ENCODE measurements at regions not wholly inside any gene's neighbourhood (a gene's known extent, or its start where the extent isn't known, plus 50 kb on each side); places are given as distances from the start of the nearest gene placed in this dataset.

- Histone ChIP-seq H3K27ac (ENCODE audit: low read length, poor library complexity, severe bottlenecking) (no peak overlapping the region), H3K9me3 (ENCODE audit: control insufficient read depth, low read length) (no peaks in the 10 kb centered on the region), H2BK120ac (ENCODE audit: low read depth, low read length) (no peak overlapping the region), H4K8ac (ENCODE audit: low read length) (no peak overlapping the region), H4K91ac (ENCODE audit: low read length) (no peak overlapping the region), H3K4ac (ENCODE audit: low read depth in 1 of 2, low read length in 2 of 2) (no peak overlapping the region), H3K4me2 (ENCODE audit: low read length, poor library complexity, severe bottlenecking) (no peak overlapping the region), H3K4me1 (ENCODE audit: control insufficient read depth, insufficient read depth, low read depth, low read length) (no peaks in the 10 kb centered on the region), H2BK5ac (ENCODE audit: low read depth, low read length, poor library complexity, severe bottlenecking) (no peak overlapping the region), H2BK12ac (ENCODE audit: low read length in 2 of 2) (no peak overlapping the region), H3K4me3 (ENCODE audit: insufficient read depth in 1 of 2, low read depth in 1 of 2, low read length in 2 of 2) (no peak overlapping the region), H3K9ac (ENCODE audit: low read length) (no peak overlapping the region), H2BK15ac (ENCODE audit: low read depth, poor library complexity, severe bottlenecking) (no peak overlapping the region), H3K79me1 (replicated peaks; ENCODE audit: low read length, poor library complexity, severe bottlenecking) (no peaks in the 10 kb centered on the region), H2AFZ (ENCODE audit: low read depth, low read length) (no peak overlapping the region), H2AK5ac (ENCODE audit: low read length, severe bottlenecking) (no peak overlapping the region), H3K23ac (ENCODE audit: low read length in 2 of 2) (no peak overlapping the region), H3K27me3 (ENCODE audit: control insufficient read depth in 1 of 2, insufficient read depth in 1 of 2, low read length in 2 of 2) (no peaks in the 10 kb centered on the region), H3K36me3 (ENCODE audit: control insufficient read depth in 1 of 2, insufficient read depth in 2 of 2, low read depth in 1 of 2, low read length in 2 of 2) (no peaks in the 10 kb centered on the region), H3K18ac (ENCODE audit: low read depth in 1 of 2, low read length in 2 of 2) (no peak overlapping the region), H3K14ac (ENCODE audit: low read length in 2 of 2) (no peak overlapping the region)
- DNase-seq, result no peak
These were observed 1373.4 kb upstream of the C9orf72 start for GRCh38 chr9:28946648-28947047.

- Histone ChIP-seq H3K27ac (ENCODE audit: low read length, poor library complexity, severe bottlenecking) (no peak overlapping the region), H3K4me1 (ENCODE audit: control insufficient read depth, insufficient read depth, low read depth, low read length) (peaks cover 1% of the 10 kb centered on the region), H3K23ac (ENCODE audit: low read length in 2 of 2) (no peak overlapping the region), H4K91ac (ENCODE audit: low read length) (no peak overlapping the region), H2BK120ac (ENCODE audit: low read depth, low read length) (no peak overlapping the region), H2BK5ac (ENCODE audit: low read depth, low read length, poor library complexity, severe bottlenecking) (no peak overlapping the region), H3K14ac (ENCODE audit: low read length in 2 of 2) (no peak overlapping the region), H3K79me1 (replicated peaks; ENCODE audit: low read length, poor library complexity, severe bottlenecking) (peaks cover 2% of the 10 kb centered on the region), H2BK12ac (ENCODE audit: low read length in 2 of 2) (no peak overlapping the region), H3K9ac (ENCODE audit: low read length) (no peak overlapping the region), H3K4me2 (ENCODE audit: low read length, poor library complexity, severe bottlenecking) (no peak overlapping the region), H4K8ac (ENCODE audit: low read length) (no peak overlapping the region), H2AK5ac (ENCODE audit: low read length, severe bottlenecking) (no peak overlapping the region), H2BK15ac (ENCODE audit: low read depth, poor library complexity, severe bottlenecking) (no peak overlapping the region), H2AFZ (ENCODE audit: low read depth, low read length) (no peak overlapping the region), H3K36me3 (ENCODE audit: control insufficient read depth in 1 of 2, insufficient read depth in 2 of 2, low read depth in 1 of 2, low read length in 2 of 2) (no peaks in the 10 kb centered on the region), H3K9me3 (ENCODE audit: control insufficient read depth, low read length) (no peaks in the 10 kb centered on the region), H3K4ac (ENCODE audit: low read depth in 1 of 2, low read length in 2 of 2) (no peak overlapping the region), H3K18ac (ENCODE audit: low read depth in 1 of 2, low read length in 2 of 2) (no peak overlapping the region), H3K4me3 (ENCODE audit: insufficient read depth in 1 of 2, low read depth in 1 of 2, low read length in 2 of 2) (no peak overlapping the region), H3K27me3 (ENCODE audit: control insufficient read depth in 1 of 2, insufficient read depth in 1 of 2, low read length in 2 of 2) (no peaks in the 10 kb centered on the region)
- peak; percentile 9 for DNase-seq
- 90% methylated on average over 4 of the region's 4 CpGs for WGBS
These were observed 1378.7 kb upstream of the C9orf72 start for GRCh38 chr9:28951945-28952344.

GRCh38 chr9:28956116-28956880 is 1383.0 kb upstream of the C9orf72 start:
- no peak overlapping the region for H2AK5ac ChIP-seq (ENCODE audit: low read length, severe bottlenecking)
- H4K8ac ChIP-seq (ENCODE audit: low read length), result no peak overlapping the region
- H4K91ac ChIP-seq (ENCODE audit: low read length), result no peak overlapping the region
- H3K79me1 ChIP-seq (replicated peaks; ENCODE audit: low read length, poor library complexity, severe bottlenecking), result peaks cover 2% of the 10 kb centered on the region
- H3K4me2 ChIP-seq (ENCODE audit: low read length, poor library complexity, severe bottlenecking), result no peak overlapping the region
- no peak overlapping the region for H3K18ac ChIP-seq (ENCODE audit: low read depth in 1 of 2, low read length in 2 of 2)
- H3K23ac ChIP-seq (ENCODE audit: low read length in 2 of 2), result no peak overlapping the region
- H2BK12ac ChIP-seq (ENCODE audit: low read length in 2 of 2), result no peak overlapping the region
- H3K9ac ChIP-seq (ENCODE audit: low read length), result no peak overlapping the region
- DNase-seq, result no peak
- H3K4ac ChIP-seq (ENCODE audit: low read depth in 1 of 2, low read length in 2 of 2), result no peak overlapping the region
- no peak overlapping the region for H2BK120ac ChIP-seq (ENCODE audit: low read depth, low read length)
- H3K4me3 ChIP-seq (ENCODE audit: insufficient read depth in 1 of 2, low read depth in 1 of 2, low read length in 2 of 2), result no peak overlapping the region
- H3K36me3 ChIP-seq (ENCODE audit: control insufficient read depth in 1 of 2, insufficient read depth in 2 of 2, low read depth in 1 of 2, low read length in 2 of 2), result no peaks in the 10 kb centered on the region
- H3K9me3 ChIP-seq (ENCODE audit: control insufficient read depth, low read length), result no peaks in the 10 kb centered on the region
- no peak overlapping the region for H3K27ac ChIP-seq (ENCODE audit: low read length, poor library complexity, severe bottlenecking)
- WGBS, result 97% methylated on average over 3 of the region's 3 CpGs
- no peak overlapping the region for H2AFZ ChIP-seq (ENCODE audit: low read depth, low read length)
- H3K27me3 ChIP-seq (ENCODE audit: control insufficient read depth in 1 of 2, insufficient read depth in 1 of 2, low read length in 2 of 2), result no peaks in the 10 kb centered on the region
- no peak overlapping the region for H2BK15ac ChIP-seq (ENCODE audit: low read depth, poor library complexity, severe bottlenecking)
- no peak overlapping the region for H2BK5ac ChIP-seq (ENCODE audit: low read depth, low read length, poor library complexity, severe bottlenecking)
- peaks cover 1% of the 10 kb centered on the region for H3K4me1 ChIP-seq (ENCODE audit: control insufficient read depth, insufficient read depth, low read depth, low read length)
- H3K14ac ChIP-seq (ENCODE audit: low read length in 2 of 2), result no peak overlapping the region

GRCh38 chr9:28960602-28961001 is 1387.3 kb upstream of the C9orf72 start:
- no peak overlapping the region for H2AFZ ChIP-seq (ENCODE audit: low read depth, low read length)
- no peak overlapping the region for H3K4me3 ChIP-seq (ENCODE audit: insufficient read depth in 1 of 2, low read depth in 1 of 2, low read length in 2 of 2)
- H3K27me3 ChIP-seq (ENCODE audit: control insufficient read depth in 1 of 2, insufficient read depth in 1 of 2, low read length in 2 of 2), result no peaks in the 10 kb centered on the region
- no peak overlapping the region for H2AK5ac ChIP-seq (ENCODE audit: low read length, severe bottlenecking)
- H2BK15ac ChIP-seq (ENCODE audit: low read depth, poor library complexity, severe bottlenecking), result no peak overlapping the region
- no peak overlapping the region for H2BK12ac ChIP-seq (ENCODE audit: low read length in 2 of 2)
- H3K4ac ChIP-seq (ENCODE audit: low read depth in 1 of 2, low read length in 2 of 2), result no peak overlapping the region
- DNase-seq, result no peak
- H3K14ac ChIP-seq (ENCODE audit: low read length in 2 of 2), result no peak overlapping the region
- no peaks in the 10 kb centered on the region for H3K36me3 ChIP-seq (ENCODE audit: control insufficient read depth in 1 of 2, insufficient read depth in 2 of 2, low read depth in 1 of 2, low read length in 2 of 2)
- no peak overlapping the region for H2BK5ac ChIP-seq (ENCODE audit: low read depth, low read length, poor library complexity, severe bottlenecking)
- H3K9me3 ChIP-seq (ENCODE audit: control insufficient read depth, low read length), result no peaks in the 10 kb centered on the region
- no peak overlapping the region for H4K8ac ChIP-seq (ENCODE audit: low read length)
- H3K23ac ChIP-seq (ENCODE audit: low read length in 2 of 2), result no peak overlapping the region
- no peaks in the 10 kb centered on the region for H3K79me1 ChIP-seq (replicated peaks; ENCODE audit: low read length, poor library complexity, severe bottlenecking)
- H3K4me2 ChIP-seq (ENCODE audit: low read length, poor library complexity, severe bottlenecking), result no peak overlapping the region
- H3K27ac ChIP-seq (ENCODE audit: low read length, poor library complexity, severe bottlenecking), result no peak overlapping the region
- H3K4me1 ChIP-seq (ENCODE audit: control insufficient read depth, insufficient read depth, low read depth, low read length), result no peaks in the 10 kb centered on the region
- H4K91ac ChIP-seq (ENCODE audit: low read length), result no peak overlapping the region
- no peak overlapping the region for H3K9ac ChIP-seq (ENCODE audit: low read length)
- no peak overlapping the region for H3K18ac ChIP-seq (ENCODE audit: low read depth in 1 of 2, low read length in 2 of 2)
- no peak overlapping the region for H2BK120ac ChIP-seq (ENCODE audit: low read depth, low read length)
